GM23338 (cell line): ENCODE measurements at regions not wholly inside any gene's neighbourhood (a gene's known extent, or its start where the extent isn't known, plus 50 kb on each side); places are given as distances from the start of the nearest gene placed in this dataset.

ENCODE experiments used
- ATAC-seq: fragments of 200-7000 bp; cut with Tn5 transposase; 3 replicates; pipeline ENCODE4 v1.9.1; 2020
- DNase-seq: peaks from one replicate; pipeline ENCODE4 v3.0.0-alpha.2; 2015; ENCODE audit warnings: low spot score
- H2AFZ ChIP-seq: fragments of 200-600 bp; sonication (generic); 2 replicates; pipeline ENCODE4 v1.8.0; 2016; ENCODE audit warnings: antibody characterized with exemption, mild to moderate bottlenecking, moderate library complexity
- H3F3A ChIP-seq: fragments of 200-600 bp; sonication (generic); replicated peaks from 2 replicates; pipeline ENCODE4 v1.8.0; 2017; ENCODE audit warnings: antibody characterized with exemption, mixed run types, low read depth
- H3K27ac ChIP-seq: fragments of 200-600 bp; sonication (generic); 2 replicates; pipeline ENCODE4 v1.6.1; 2016; ENCODE audit warnings: low read depth
- H3K27me3 ChIP-seq: fragments of 200-600 bp; sonication (generic); 2 replicates; pipeline ENCODE4 v1.8.0; 2016; ENCODE audit warnings: mild to moderate bottlenecking, mixed run types, moderate library complexity; ENCODE audit not compliant: insufficient read depth
- H3K36me3 ChIP-seq: fragments of 200-600 bp; sonication (generic); 2 replicates; pipeline ENCODE4 v1.8.0; 2016; ENCODE audit warnings: mild to moderate bottlenecking; ENCODE audit not compliant: insufficient read depth
- H3K4me1 ChIP-seq: fragments of 200-600 bp; sonication (generic); 2 replicates; pipeline ENCODE4 v1.8.0; 2016; ENCODE audit warnings: mild to moderate bottlenecking, moderate library complexity; ENCODE audit not compliant: insufficient read depth
- H3K4me2 ChIP-seq: fragments of 200-600 bp; sonication (generic); 2 replicates; pipeline ENCODE4 v1.7.1; 2017; ENCODE audit warnings: mixed run types
- H3K4me3 ChIP-seq: fragments of 200-600 bp; sonication (generic); 2 replicates; pipeline ENCODE4 v1.6.1; 2016; ENCODE audit warnings: mixed run types
- H3K79me2 ChIP-seq: fragments of 200-600 bp; sonication (generic); replicated peaks from 2 replicates; pipeline ENCODE4 v1.8.0; 2017; ENCODE audit warnings: mild to moderate bottlenecking; ENCODE audit not compliant: insufficient read depth
- H3K9me2 ChIP-seq: fragments of 200-600 bp; sonication (generic); 2 replicates; pipeline ENCODE4 v1.8.0; 2017; ENCODE audit not compliant: insufficient read depth
- H4K20me1 ChIP-seq: fragments of 200-600 bp; sonication (generic); replicated peaks from 2 replicates; pipeline ENCODE4 v1.8.0; 2017; ENCODE audit warnings: mild to moderate bottlenecking; ENCODE audit not compliant: insufficient read depth
- H3K27ac Mint-ChIP-seq: 2 replicates; pipeline ENCODE4 v1.8.0; 2020; ENCODE audit warnings: inconsistent platforms, mild to moderate bottlenecking, moderate library complexity, mixed read lengths
- H3K27me3 Mint-ChIP-seq: 3 replicates; pipeline ENCODE4 v1.8.0; 2022; ENCODE audit warnings: low read depth, mild to moderate bottlenecking, moderate library complexity, mixed read lengths, inconsistent platforms; ENCODE audit not compliant: insufficient read depth, poor library complexity
- H3K36me3 Mint-ChIP-seq: 3 replicates; pipeline ENCODE4 v1.8.0; 2021; ENCODE audit warnings: low read depth, mild to moderate bottlenecking, inconsistent platforms, moderate library complexity, mixed read lengths
- H3K4me1 Mint-ChIP-seq: 3 replicates; pipeline ENCODE4 v1.8.0; 2020; ENCODE audit warnings: mild to moderate bottlenecking, inconsistent platforms, mixed read lengths
- H3K4me3 Mint-ChIP-seq: 3 replicates; pipeline ENCODE4 v1.8.0; 2021; ENCODE audit warnings: moderate library complexity, mild to moderate bottlenecking, inconsistent platforms, mixed read lengths
- H3K9me3 Mint-ChIP-seq: 3 replicates; pipeline ENCODE4 v1.8.0; 2020; ENCODE audit warnings: moderate library complexity, mild to moderate bottlenecking, inconsistent platforms, mixed read lengths
- CREB1 ChIP-seq: fragments of 250-450 bp; sonication (Bioruptor Pico); IDR thresholded peaks from 2 replicates; pipeline ENCODE4 v1.5.0; 2020; ENCODE audit warnings: low read depth, mild to moderate bottlenecking, moderate library complexity
- NANOG ChIP-seq: IDR thresholded peaks from 2 replicates; pipeline ENCODE4 v1.6.1; 2016; ENCODE audit warnings: antibody characterized with exemption, borderline replicate concordance
- POLR2AphosphoS5 ChIP-seq: IDR thresholded peaks from 2 replicates; pipeline ENCODE4 v1.6.1; 2016; ENCODE audit warnings: antibody characterized with exemption, low read depth
- REST ChIP-seq: IDR thresholded peaks from one replicate; pipeline ENCODE4 v1.6.1; 2018; ENCODE audit warnings: antibody characterized with exemption; ENCODE audit not compliant: unreplicated experiment
- STAT1 ChIP-seq: IDR thresholded peaks from one replicate; pipeline ENCODE4 v1.6.1; 2016; ENCODE audit warnings: antibody characterized with exemption; ENCODE audit not compliant: unreplicated experiment
- ZNF331 ChIP-seq: fragments of 250-450 bp; sonication (Bioruptor Pico); IDR thresholded peaks from 2 replicates; pipeline ENCODE4 v1.5.0; 2020; ENCODE audit warnings: low read depth, mild to moderate bottlenecking, moderate library complexity
- ZNF462 ChIP-seq: fragments of 250-450 bp; sonication (Bioruptor Pico); IDR thresholded peaks from 2 replicates; pipeline ENCODE4 v1.5.0; 2020; ENCODE audit warnings: mild to moderate bottlenecking, moderate library complexity

GRCh38 chr10:43852149-43852548, 203.5 kb upstream of the ZNF32 start (continued):
- no peak for TF ChIP-seq ZNF462 (CRISPR knock-in tag)
- TF ChIP-seq STAT1 = no peak

- Histone ChIP-seq H3K36me3 (no peaks in the 10 kb centered on the region), H3K4me1 (no peaks in the 10 kb centered on the region), H3K4me2 (no peak overlapping the region), H3K27me3 (no peaks in the 10 kb centered on the region), H2AFZ (no peak overlapping the region), H3F3A (no peaks in the 10 kb centered on the region), H3K4me3 (no peak overlapping the region), H3K9me2 (peaks cover 7% of the 10 kb centered on the region; the same call in 1 of the 2 replicates), H3K79me2 (no peaks in the 10 kb centered on the region), H3K27ac (no peak overlapping the region), H4K20me1 (no peaks in the 10 kb centered on the region)
- H3K27ac Mint-ChIP-seq = no peak overlapping the region
- H3K4me1 Mint-ChIP-seq = peaks cover 2% of the 10 kb centered on the region; the same call in 1 of the 3 replicates
- H3K36me3 Mint-ChIP-seq = no peaks in the 10 kb centered on the region
- ATAC-seq (no peak), DNase-seq (no peak)
- H3K4me3 Mint-ChIP-seq = no peak overlapping the region
- H3K9me3 Mint-ChIP-seq = no peaks in the 10 kb centered on the region; the same call in 2 of the 3 replicates
- H3K27me3 Mint-ChIP-seq = peaks cover 7% of the 10 kb centered on the region
- no peak for TF ChIP-seq POLR2AphosphoS5
- no peak for TF ChIP-seq CREB1
- no peak for TF ChIP-seq ZNF331
- no peak for TF ChIP-seq ZNF462 (CRISPR knock-in tag)
- no peak for TF ChIP-seq REST
- TF ChIP-seq NANOG = no peak
These were observed 202.3 kb upstream of the ZNF32 start for GRCh38 chr10:43851030-43851429.
